Activated CD8-positive, alpha-beta T cell treated with anti-CD3 and anti-CD28 coated beads, Interleukin-2, amount 10 ng/mL, durations not matched to agents 7 days and 5 days (primary cell): ENCODE measurements at regions not wholly inside any gene's neighbourhood (a gene's known extent, or its start where the extent isn't known, plus 50 kb on each side); places are given as distances from the start of the nearest gene placed in this dataset.

ENCODE experiments used
- ATAC-seq: fragments of 150-1000 bp; cut with Tn5 transposase; one replicate; pipeline ENCODE4 v1.10.0; 2021; ENCODE audit warnings: moderate library complexity
- CTCF ChIA-PET: fragments of 350-600 bp; sonication (Branson Sonifier 250); formaldehyde crosslinking; loops from one replicate; lab custom pipeline; 2021; ENCODE audit warnings: antibody characterized with exemption; lab: Charles Lee
- POLR2A ChIA-PET: fragments of 350-600 bp; sonication (Branson Sonifier 250); formaldehyde crosslinking; loops from one replicate; lab custom pipeline; 2021; ENCODE audit warnings: antibody characterized with exemption; lab: Charles Lee
- DNase-seq: peaks from one replicate; pipeline ENCODE4 v3.0.0-alpha.2; 2020
- H3K27ac Mint-ChIP-seq: one replicate; pipeline ENCODE4 v1.8.0; 2021; ENCODE audit warnings: mild to moderate bottlenecking, mixed read lengths
- H3K27me3 Mint-ChIP-seq: one replicate; pipeline ENCODE4 v1.8.0; 2021; ENCODE audit warnings: low read depth, mixed read lengths
- H3K36me3 Mint-ChIP-seq: one replicate; pipeline ENCODE4 v1.8.0; 2021; ENCODE audit warnings: low read depth, mixed read lengths
- H3K4me1 Mint-ChIP-seq: one replicate; pipeline ENCODE4 v1.8.0; 2021; ENCODE audit warnings: low read depth, mixed read lengths
- H3K4me3 Mint-ChIP-seq: one replicate; pipeline ENCODE4 v1.8.0; 2021; ENCODE audit warnings: mild to moderate bottlenecking, mixed read lengths
- H3K9me3 Mint-ChIP-seq: one replicate; pipeline ENCODE4 v1.8.0; 2022; ENCODE audit warnings: mixed read lengths; ENCODE audit not compliant: insufficient read depth

- ChIA-PET CTCF (no interaction called here), POLR2A (no interaction called here)
- Mint-ChIP-seq H3K36me3 (no peaks in the 10 kb centered on the region), H3K27ac (no peak overlapping the region), H3K9me3 (no peaks in the 10 kb centered on the region), H3K4me3 (no peak overlapping the region), H3K4me1 (peaks cover 8% of the 10 kb centered on the region), H3K27me3 (no peaks in the 10 kb centered on the region)
- DNase-seq (peak; percentile 30), ATAC-seq (peak; percentile 79)
These were observed 330.2 kb upstream of the RBMY1B start for GRCh38 chrY:21180921-21181320.

- H3K9me3 Mint-ChIP-seq = no peaks in the 10 kb centered on the region
- no peak for ATAC-seq
- POLR2A ChIA-PET = no interaction called here
- peaks cover 4% of the 10 kb centered on the region for H3K4me1 Mint-ChIP-seq
- no peaks in the 10 kb centered on the region for H3K36me3 Mint-ChIP-seq
- CTCF ChIA-PET = no interaction called here
- no peak overlapping the region for H3K27ac Mint-ChIP-seq
- no peaks in the 10 kb centered on the region for H3K27me3 Mint-ChIP-seq
- no peak for DNase-seq
- no peak overlapping the region for H3K4me3 Mint-ChIP-seq
These were observed 326.9 kb upstream of the RBMY1B start for GRCh38 chrY:21184271-21184670.

GRCh38 chrY:21185419-21186105, 325.6 kb upstream of the RBMY1B start:
- DNase-seq (no peak), ATAC-seq (no peak)
- H3K9me3 Mint-ChIP-seq = no peaks in the 10 kb centered on the region
- H3K36me3 Mint-ChIP-seq = no peaks in the 10 kb centered on the region
- no peaks in the 10 kb centered on the region for H3K27me3 Mint-ChIP-seq
- POLR2A ChIA-PET = no interaction called here
- H3K4me3 Mint-ChIP-seq = no peak overlapping the region
- H3K27ac Mint-ChIP-seq = no peak overlapping the region
- CTCF ChIA-PET = no interaction called here
- H3K4me1 Mint-ChIP-seq = peaks cover 4% of the 10 kb centered on the region

- DNase-seq = no peak
- Mint-ChIP-seq H3K4me1 (peaks cover 3% of the 10 kb centered on the region), H3K36me3 (no peaks in the 10 kb centered on the region), H3K4me3 (no peak overlapping the region), H3K27ac (no peak overlapping the region), H3K27me3 (no peaks in the 10 kb centered on the region), H3K9me3 (no peaks in the 10 kb centered on the region)
- CTCF ChIA-PET = no interaction called here
- ATAC-seq = no peak
- POLR2A ChIA-PET = no interaction called here
These were observed 318.4 kb upstream of the RBMY1B start for GRCh38 chrY:21192694-21193093.

- Mint-ChIP-seq H3K27me3 (no peaks in the 10 kb centered on the region), H3K9me3 (no peaks in the 10 kb centered on the region), H3K27ac (no peak overlapping the region), H3K4me1 (peaks cover 2% of the 10 kb centered on the region), H3K4me3 (no peak overlapping the region), H3K36me3 (no peaks in the 10 kb centered on the region)
- CTCF ChIA-PET = no interaction called here
- POLR2A ChIA-PET = no interaction called here
- DNase-seq (no peak), ATAC-seq (no peak)
These were observed 310.9 kb upstream of the RBMY1B start for GRCh38 chrY:21200246-21200645.

GRCh38 chrY:21227849-21228248, 283.3 kb upstream of the RBMY1B start:
- ATAC-seq (no peak), DNase-seq (no peak)
- H3K4me3 Mint-ChIP-seq = no peak overlapping the region
- H3K9me3 Mint-ChIP-seq = no peaks in the 10 kb centered on the region
- POLR2A ChIA-PET = no interaction called here
- H3K36me3 Mint-ChIP-seq = no peaks in the 10 kb centered on the region
- CTCF ChIA-PET = no interaction called here
- H3K27ac Mint-ChIP-seq = no peak overlapping the region
- H3K4me1 Mint-ChIP-seq = no peaks in the 10 kb centered on the region
- H3K27me3 Mint-ChIP-seq = no peaks in the 10 kb centered on the region

DNA sequence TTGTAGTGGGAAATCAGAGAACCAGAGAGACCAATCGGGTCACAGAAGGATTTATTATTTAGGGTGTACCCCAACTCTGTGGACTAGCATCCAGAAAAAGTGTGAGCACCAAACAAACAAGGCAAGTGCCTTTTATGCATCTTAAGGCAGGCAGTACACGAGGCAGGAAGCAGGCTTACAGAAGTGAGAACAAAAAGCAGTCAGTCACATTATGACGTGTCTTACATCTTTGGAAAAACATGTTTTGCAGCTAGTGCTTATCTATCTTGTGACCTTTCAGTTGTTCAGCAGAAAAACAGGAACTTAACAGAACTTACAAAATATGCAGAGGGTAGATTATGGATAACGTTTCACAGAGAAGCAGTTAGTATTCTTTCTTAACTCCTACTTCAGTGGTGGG, 270.9 kb upstream of the RBMY1B start:
- Mint-ChIP-seq H3K4me1 (peaks cover 30% of the 10 kb centered on the region), H3K4me3 (no peak overlapping the region), H3K36me3 (peaks cover 18% of the 10 kb centered on the region), H3K27me3 (no peaks in the 10 kb centered on the region), H3K9me3 (no peaks in the 10 kb centered on the region), H3K27ac (peak overlapping the region; percentile 81)
- CTCF ChIA-PET = interaction anchor here (0.6 kb wide), 1 partner anchor 693 kb away, joined by 3 read pairs; no protein-coding TSS in a partner anchor
- POLR2A ChIA-PET = no interaction called here
- ATAC-seq = peak; percentile 82
- DNase-seq = peak; percentile 34

DNA sequence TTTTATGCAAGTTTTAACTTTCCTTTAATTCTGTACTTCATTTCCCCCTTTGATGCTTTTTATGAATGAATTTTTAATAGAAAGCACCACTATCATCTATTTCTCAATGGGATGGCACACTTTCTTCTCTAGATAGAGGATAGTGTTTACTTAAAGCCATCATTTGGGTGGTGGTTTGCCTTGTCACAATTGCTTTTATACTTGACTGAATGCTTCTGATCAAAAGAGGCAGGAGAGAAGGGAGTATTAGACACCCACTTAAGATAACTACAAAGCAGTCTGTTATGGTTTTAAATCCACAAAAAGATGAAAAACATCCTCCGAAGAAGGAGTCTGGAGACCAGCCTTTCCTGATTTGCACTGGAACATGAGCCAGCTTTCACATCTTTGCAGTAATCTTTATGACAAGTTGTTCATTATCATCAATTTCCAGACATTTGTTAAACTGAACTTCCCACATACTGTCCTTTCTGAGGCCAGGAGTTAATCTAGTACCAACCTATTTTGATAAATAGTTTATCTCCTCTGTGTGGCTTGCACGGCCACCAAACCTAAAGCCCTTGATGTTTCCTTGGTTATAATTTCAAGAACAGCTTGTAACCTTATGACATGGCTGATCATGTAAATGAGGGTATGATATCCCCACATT, 270.4 kb upstream of the RBMY1B start:
- Mint-ChIP-seq H3K36me3 (peaks cover 18% of the 10 kb centered on the region), H3K4me3 (no peak overlapping the region), H3K4me1 (peaks cover 30% of the 10 kb centered on the region), H3K9me3 (no peaks in the 10 kb centered on the region), H3K27ac (peak overlapping the region; percentile 81), H3K27me3 (no peaks in the 10 kb centered on the region)
- no peak for ATAC-seq
- DNase-seq = no peak
- CTCF ChIA-PET = interaction anchor here (0.6 kb wide), 1 partner anchor 694 kb away, joined by 3 read pairs; no protein-coding TSS in a partner anchor
- POLR2A ChIA-PET = no interaction called here

GRCh38 chrY:21242793-21243192, 268.3 kb upstream of the RBMY1B start:
- ChIA-PET POLR2A (no interaction called here), CTCF (no interaction called here)
- H3K9me3 Mint-ChIP-seq = no peaks in the 10 kb centered on the region
- H3K27me3 Mint-ChIP-seq = no peaks in the 10 kb centered on the region
- no peak overlapping the region for H3K27ac Mint-ChIP-seq
- peaks cover 18% of the 10 kb centered on the region for H3K36me3 Mint-ChIP-seq
- no peak overlapping the region for H3K4me3 Mint-ChIP-seq
- DNase-seq (no peak), ATAC-seq (no peak)
- H3K4me1 Mint-ChIP-seq = peaks cover 38% of the 10 kb centered on the region

- peak overlapping the region; percentile 80 for H3K27ac Mint-ChIP-seq
- no peaks in the 10 kb centered on the region for H3K9me3 Mint-ChIP-seq
- H3K36me3 Mint-ChIP-seq = peaks cover 6% of the 10 kb centered on the region
- peaks cover 51% of the 10 kb centered on the region for H3K4me1 Mint-ChIP-seq
- no peaks in the 10 kb centered on the region for H3K27me3 Mint-ChIP-seq
- no peak for DNase-seq
- no peak for ATAC-seq
- H3K4me3 Mint-ChIP-seq = no peak overlapping the region
- CTCF ChIA-PET = no interaction called here
- POLR2A ChIA-PET = interaction anchor here (1.5 kb wide), 1 partner anchor 671 kb away, joined by 3 read pairs; the partner anchor contains the start of gene EIF1AY
These were observed 264.4 kb upstream of the RBMY1B start for GRCh38 chrY:21246780-21247179.

- H3K27ac Mint-ChIP-seq = peak overlapping the region; percentile 78
- H3K9me3 Mint-ChIP-seq = no peaks in the 10 kb centered on the region
- peaks cover 44% of the 10 kb centered on the region for H3K4me1 Mint-ChIP-seq
- DNase-seq (no peak), ATAC-seq (peak; percentile 23)
- no peaks in the 10 kb centered on the region for H3K36me3 Mint-ChIP-seq
- ChIA-PET CTCF (no interaction called here), POLR2A (no interaction called here)
- peak overlapping the region; percentile 25 for H3K4me3 Mint-ChIP-seq
- no peaks in the 10 kb centered on the region for H3K27me3 Mint-ChIP-seq
These were observed 262.5 kb upstream of the RBMY1B start for GRCh38 chrY:21248591-21248990.

- Mint-ChIP-seq H3K36me3 (no peaks in the 10 kb centered on the region), H3K4me3 (no peak overlapping the region), H3K9me3 (no peaks in the 10 kb centered on the region), H3K27me3 (no peaks in the 10 kb centered on the region), H3K4me1 (peaks cover 28% of the 10 kb centered on the region), H3K27ac (no peak overlapping the region)
- ATAC-seq (no peak), DNase-seq (no peak)
- ChIA-PET POLR2A (no interaction called here), CTCF (no interaction called here)
These were observed 257.5 kb upstream of the RBMY1B start for GRCh38 chrY:21253455-21254248.
